GM12874 (cell line): ENCODE measurements at regions not wholly inside any gene's neighbourhood (a gene's known extent, or its start where the extent isn't known, plus 50 kb on each side); places are given as distances from the start of the nearest gene placed in this dataset.

Source experiments
- TF ChIP-seq, protein P1 (sequence below): IDR thresholded peaks from 2 replicates; pipeline ENCODE4 v1.5.1; 2011; ENCODE audit warnings: low read depth, mild to moderate bottlenecking, control low read depth, low read length, moderate library complexity; ENCODE audit not compliant: insufficient read depth

DNA sequence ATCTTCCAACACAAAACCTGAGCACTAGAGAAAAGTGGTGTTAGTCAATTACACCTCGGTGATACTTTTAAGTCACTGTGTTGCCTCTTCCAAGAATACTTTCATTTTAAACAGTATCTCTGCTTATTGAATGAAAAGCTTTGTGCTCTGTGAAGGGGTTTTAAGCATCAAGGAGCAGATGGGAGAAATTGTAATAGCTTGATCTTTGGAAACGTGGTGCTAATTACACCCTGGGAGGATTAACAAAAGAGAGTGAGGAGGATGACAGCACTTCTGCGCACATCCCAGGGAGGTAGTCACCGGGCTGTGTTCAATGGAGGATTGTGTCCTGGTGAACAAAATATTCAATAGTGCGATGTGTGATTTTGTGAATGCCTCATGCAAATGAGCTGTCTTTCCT lies 477.4 kb upstream of the ADAMTS16 start:
- TF ChIP-seq, protein P1, sequence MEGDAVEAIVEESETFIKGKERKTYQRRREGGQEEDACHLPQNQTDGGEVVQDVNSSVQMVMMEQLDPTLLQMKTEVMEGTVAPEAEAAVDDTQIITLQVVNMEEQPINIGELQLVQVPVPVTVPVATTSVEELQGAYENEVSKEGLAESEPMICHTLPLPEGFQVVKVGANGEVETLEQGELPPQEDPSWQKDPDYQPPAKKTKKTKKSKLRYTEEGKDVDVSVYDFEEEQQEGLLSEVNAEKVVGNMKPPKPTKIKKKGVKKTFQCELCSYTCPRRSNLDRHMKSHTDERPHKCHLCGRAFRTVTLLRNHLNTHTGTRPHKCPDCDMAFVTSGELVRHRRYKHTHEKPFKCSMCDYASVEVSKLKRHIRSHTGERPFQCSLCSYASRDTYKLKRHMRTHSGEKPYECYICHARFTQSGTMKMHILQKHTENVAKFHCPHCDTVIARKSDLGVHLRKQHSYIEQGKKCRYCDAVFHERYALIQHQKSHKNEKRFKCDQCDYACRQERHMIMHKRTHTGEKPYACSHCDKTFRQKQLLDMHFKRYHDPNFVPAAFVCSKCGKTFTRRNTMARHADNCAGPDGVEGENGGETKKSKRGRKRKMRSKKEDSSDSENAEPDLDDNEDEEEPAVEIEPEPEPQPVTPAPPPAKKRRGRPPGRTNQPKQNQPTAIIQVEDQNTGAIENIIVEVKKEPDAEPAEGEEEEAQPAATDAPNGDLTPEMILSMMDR: no peak

DNA sequence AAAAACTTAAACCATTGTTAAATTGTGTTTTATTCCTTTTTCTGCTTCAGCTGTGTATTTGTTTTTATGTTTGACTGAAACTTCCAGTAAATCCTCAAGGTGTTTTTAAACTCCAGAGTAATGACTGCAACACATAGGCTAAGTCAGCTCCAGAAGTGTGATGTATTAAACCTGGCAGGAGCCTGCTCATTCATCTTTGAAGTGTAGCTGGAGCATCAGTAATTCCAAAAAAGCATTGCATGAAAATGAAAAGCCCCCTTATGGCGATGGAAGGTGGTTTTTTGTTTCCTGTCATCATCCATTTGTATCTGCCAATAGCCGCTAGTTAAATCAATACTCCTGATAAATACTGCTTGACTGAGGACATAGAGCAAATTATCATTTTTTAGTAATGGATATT lies 474.2 kb upstream of the ADAMTS16 start:
- TF ChIP-seq, protein P1: no peak

DNA sequence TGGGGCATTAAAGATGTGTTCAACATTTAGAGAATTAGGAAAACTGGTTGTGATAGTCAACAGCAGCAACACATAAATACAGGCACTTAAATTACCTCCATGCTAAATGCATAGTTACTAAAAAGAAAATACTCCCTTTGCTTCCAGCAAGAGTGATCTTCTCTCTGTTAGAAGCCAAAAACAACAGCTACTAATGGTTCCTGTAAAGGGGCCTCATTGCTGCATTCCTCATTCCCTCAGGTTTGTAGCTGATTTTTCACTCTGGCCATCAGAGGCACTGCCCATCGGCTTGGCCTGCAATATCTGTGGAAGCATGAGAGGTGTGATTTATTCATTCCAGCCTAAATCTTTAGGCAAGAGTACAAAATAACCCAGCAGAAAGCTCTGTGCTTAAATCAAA lies 466.0 kb upstream of the ADAMTS16 start:
- TF ChIP-seq, protein P1: no peak

DNA sequence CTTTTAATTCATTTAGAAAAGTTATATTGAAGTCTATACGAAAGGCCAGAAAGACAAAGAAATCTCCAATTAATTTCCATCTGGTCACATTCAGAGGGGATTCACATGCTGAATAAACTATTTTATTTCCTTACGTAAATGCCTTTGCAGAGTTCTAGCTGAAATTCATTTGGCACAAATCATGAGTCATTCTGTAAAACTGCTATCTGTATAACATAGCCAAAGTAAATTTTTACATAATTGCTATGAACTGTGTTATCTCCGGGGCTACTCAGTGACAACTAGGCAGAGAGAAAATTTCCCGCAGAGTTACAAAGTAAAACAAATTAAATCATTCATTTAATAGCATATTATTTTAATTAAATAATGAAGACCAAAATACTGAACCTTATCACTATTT lies 463.2 kb upstream of the ADAMTS16 start:
- TF ChIP-seq, protein P1: no peak

DNA sequence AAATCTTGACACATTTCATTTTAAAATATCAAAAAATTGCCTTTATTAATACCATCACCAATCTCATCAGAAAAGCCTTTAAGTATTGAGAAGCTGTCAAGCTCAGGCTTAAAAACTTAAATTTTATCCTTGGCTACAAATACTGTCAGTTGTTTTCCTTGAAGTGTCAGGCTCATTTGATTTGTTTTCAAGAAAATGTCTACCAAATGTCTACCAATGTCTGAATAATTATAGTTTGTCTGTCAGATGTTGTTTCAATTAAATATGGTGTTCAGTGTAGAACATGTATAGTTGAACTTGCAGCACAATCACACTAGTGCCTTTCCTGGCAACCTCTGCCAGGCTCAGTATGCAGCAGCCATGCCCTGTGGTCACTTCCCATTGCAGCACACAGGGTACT lies 455.2 kb upstream of the ADAMTS16 start:
- TF ChIP-seq, protein P1: no peak

DNA sequence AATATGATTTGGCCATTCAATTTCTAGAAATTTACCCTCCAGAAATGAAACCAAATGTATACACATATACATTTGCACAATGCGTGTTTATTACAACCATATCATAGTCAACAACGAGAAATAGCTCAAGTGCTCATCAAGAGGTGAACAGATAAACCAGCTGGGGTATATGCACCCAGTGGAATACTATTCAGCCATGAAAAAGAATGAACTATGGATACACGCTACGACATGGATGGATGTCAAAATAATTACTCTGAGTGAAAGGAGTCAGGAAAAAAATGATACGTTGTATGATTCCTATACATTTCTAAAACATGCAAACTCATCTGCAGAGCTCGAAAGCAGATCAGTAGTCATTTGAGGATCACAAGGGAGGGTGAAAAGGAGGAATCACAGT lies 441.5 kb upstream of the ADAMTS16 start:
- TF ChIP-seq, protein P1: no peak

DNA sequence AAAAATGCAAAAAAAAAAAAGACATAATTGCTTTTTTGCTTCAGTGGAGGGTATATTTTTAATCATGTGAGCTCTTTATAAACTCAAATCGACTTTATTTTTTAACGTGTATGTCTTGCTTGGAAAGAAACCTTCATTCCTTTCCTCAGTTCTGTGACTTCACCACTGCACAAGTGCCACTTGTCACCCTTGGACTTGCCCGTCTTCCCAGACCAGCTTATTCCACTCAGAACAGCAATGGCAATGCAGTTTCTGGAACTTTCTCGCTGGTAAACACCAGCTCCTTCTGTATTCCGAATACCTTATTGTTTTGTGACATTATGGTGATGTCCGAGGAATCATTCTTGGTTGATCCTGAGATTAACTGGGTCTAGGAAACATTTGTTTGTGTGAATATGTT lies 440.5 kb upstream of the ADAMTS16 start:
- TF ChIP-seq, protein P1: no peak

DNA sequence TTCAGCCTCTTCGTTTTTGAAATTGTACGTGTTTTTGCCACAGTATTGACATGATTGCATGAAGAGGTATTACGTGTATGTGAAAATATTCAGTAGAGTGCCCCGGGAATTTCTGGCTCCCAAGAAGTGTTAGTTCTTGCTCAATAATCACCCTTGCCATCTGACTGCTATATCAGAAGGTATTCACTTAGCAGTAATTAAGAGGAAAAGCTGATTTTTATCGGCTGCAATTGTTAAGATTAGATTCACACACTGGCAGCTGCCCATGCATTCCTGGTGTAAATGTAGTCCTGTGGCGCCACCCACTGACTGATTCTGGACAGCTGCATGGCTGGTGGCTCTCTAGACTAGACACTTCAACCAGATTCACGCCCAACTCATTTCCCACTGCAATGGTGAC lies 440.1 kb upstream of the ADAMTS16 start:
- TF ChIP-seq, protein P1: no peak
